Neural progenitor cell (in vitro differentiated cells): ENCODE measurements at regions not wholly inside any gene's neighbourhood (a gene's known extent, or its start where the extent isn't known, plus 50 kb on each side); places are given as distances from the start of the nearest gene placed in this dataset.

Experiments used
- CTCF ChIP-seq: fragments of 200-600 bp; sonication (generic); IDR thresholded peaks from 2 replicates; pipeline ENCODE4 v1.5.1; 2017; ENCODE audit warnings: antibody characterized with exemption, mild to moderate bottlenecking
- EZH2 ChIP-seq: fragments of 200-600 bp; sonication (generic); IDR thresholded peaks from 2 replicates; pipeline ENCODE4 v1.6.1; 2017; ENCODE audit warnings: antibody characterized with exemption, mild to moderate bottlenecking, moderate library complexity
- EZH2phosphoT487 ChIP-seq: fragments of 200-600 bp; sonication (generic); IDR thresholded peaks from 2 replicates; pipeline ENCODE4 v1.6.1; 2017; ENCODE audit warnings: antibody characterized with exemption

- TF ChIP-seq CTCF (no peak), EZH2 (no peak), EZH2phosphoT487 (no peak)
These were observed 234.7 kb upstream of the PLSCR5 start for GRCh38 chr3:146839727-146840375.
